ENCODE measurements at regions not wholly inside any gene's neighbourhood (a gene's known extent, or its start where the extent isn't known, plus 50 kb on each side); places are given as distances from the start of the nearest gene placed in this dataset.

DNA sequence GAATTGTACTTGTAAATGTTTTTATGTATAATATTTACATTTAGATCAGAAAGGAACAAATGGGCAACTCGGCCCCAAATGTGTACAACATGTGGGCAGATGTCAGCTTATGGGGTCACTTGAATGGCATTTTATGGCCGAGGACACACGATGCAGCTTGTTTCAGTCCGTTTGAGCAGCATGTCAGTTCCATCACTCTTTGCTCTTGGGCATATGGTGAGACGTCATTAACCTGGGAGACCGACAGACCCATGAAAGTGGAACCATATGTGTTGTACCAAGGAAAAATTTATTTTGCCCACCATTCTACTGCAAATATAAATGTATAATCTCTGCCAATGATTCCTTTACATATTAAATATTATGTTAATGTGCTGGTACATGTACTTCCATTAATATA is 561.9 kb upstream of the SOX9 start:
- no peak for DNase-seq
- H2AK9ac ChIP-seq (replicated peaks; ENCODE audit: low read depth, low read length, poor library complexity) = no peak overlapping the region
- no peaks in the 10 kb centered on the region for H3K9me3 ChIP-seq (ENCODE audit: control insufficient read depth, insufficient read depth, low read length)
- no peak overlapping the region for H3K9ac ChIP-seq (ENCODE audit: low read depth, low read length)
- dilution Hi-C loops (cut with HindIII; ENCODE audit: low sequenced_read_pairs, unreplicated experiment) (no loop called here), intact Hi-C loops (cut with micrococcal nuclease) (no loop called here), in situ Hi-C loops (cut with MboI; ENCODE audit: low sequenced_read_pairs) (no loop called here)
- TF ChIP-seq RAD21 (IDR thresholded peaks at IDR 0.05; ENCODE audit: low read length) (no peak), MXI1 (IDR thresholded peaks at IDR 0.05; ENCODE audit: borderline replicate concordance, low read depth, low read length) (no peak), NFE2L2 (IDR thresholded peaks at IDR 0.05; ENCODE audit: low read depth, low read length) (no peak), SMC3 (IDR thresholded peaks at IDR 0.05; ENCODE audit: low read depth, low read length) (no peak), CHD1 (IDR thresholded peaks at IDR 0.05; ENCODE audit: low read depth, low read length) (no peak), MAZ (IDR thresholded peaks at IDR 0.05; ENCODE audit: borderline replicate concordance, low read depth, low read length) (no peak), RFX5 (IDR thresholded peaks at IDR 0.05; ENCODE audit: low read depth, low read length) (no peak), POLR2A (IDR thresholded peaks at IDR 0.05; ENCODE audit: low read depth, low read length) (no peak), MAFK (IDR thresholded peaks at IDR 0.05; ENCODE audit: low read depth, low read length) (no peak)
- TF ChIP-seq, protein P1, sequence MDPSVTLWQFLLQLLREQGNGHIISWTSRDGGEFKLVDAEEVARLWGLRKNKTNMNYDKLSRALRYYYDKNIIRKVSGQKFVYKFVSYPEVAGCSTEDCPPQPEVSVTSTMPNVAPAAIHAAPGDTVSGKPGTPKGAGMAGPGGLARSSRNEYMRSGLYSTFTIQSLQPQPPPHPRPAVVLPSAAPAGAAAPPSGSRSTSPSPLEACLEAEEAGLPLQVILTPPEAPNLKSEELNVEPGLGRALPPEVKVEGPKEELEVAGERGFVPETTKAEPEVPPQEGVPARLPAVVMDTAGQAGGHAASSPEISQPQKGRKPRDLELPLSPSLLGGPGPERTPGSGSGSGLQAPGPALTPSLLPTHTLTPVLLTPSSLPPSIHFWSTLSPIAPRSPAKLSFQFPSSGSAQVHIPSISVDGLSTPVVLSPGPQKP (IDR thresholded peaks at IDR 0.05; ENCODE audit: borderline replicate concordance, low read depth, low read length) = no peak
- H4K91ac ChIP-seq (ENCODE audit: insufficient read depth, low read depth, low read length) = no peak overlapping the region
- H3K23ac ChIP-seq (ENCODE audit: low read depth, low read length) = no peak overlapping the region
- H4K5ac ChIP-seq (ENCODE audit: low read depth, low read length) = no peak overlapping the region
- no peak overlapping the region for H2BK5ac ChIP-seq (ENCODE audit: low read depth, low read length, poor library complexity, severe bottlenecking)
- no peak overlapping the region for H3K18ac ChIP-seq (ENCODE audit: low read depth, low read length)
- H2BK15ac ChIP-seq (ENCODE audit: low read depth, low read length) = no peak overlapping the region
- no peaks in the 10 kb centered on the region for H3K9me1 ChIP-seq (ENCODE audit: insufficient read depth, low read length)
- no peaks in the 10 kb centered on the region for H3K27me3 ChIP-seq (ENCODE audit: control insufficient read depth, insufficient read depth, low read length)
- CTCF ChIA-PET = interaction anchor here (0.6 kb wide), 1 partner anchor 909 kb away, joined by 5 read pairs; no protein-coding TSS in a partner anchor
- H2AFZ ChIP-seq (replicated peaks; ENCODE audit: low read length, poor library complexity) = no peak overlapping the region
- no peak overlapping the region for H3K4ac ChIP-seq (ENCODE audit: low read depth, low read length)
- no peak overlapping the region for H3K4me2 ChIP-seq (ENCODE audit: low read depth, low read length)
- no peak overlapping the region for H3K14ac ChIP-seq (replicated peaks; ENCODE audit: low read depth, low read length)
- no CpG with 5 or more reads among the region's 6 CpGs for WGBS, 2 experiments (ENCODE audit: extremely low coverage in 2 of 2, insufficient read length in 1 of 2)
- no peak overlapping the region for H3K27ac ChIP-seq (ENCODE audit: insufficient read depth, low read length)
- H3K4me1 ChIP-seq (ENCODE audit: control insufficient read depth, insufficient read depth, low read length) = no peaks in the 10 kb centered on the region
- no TSS peak for BruUV-seq (replicated peaks)
- no peak overlapping the region for H3K4me3 ChIP-seq (ENCODE audit: insufficient read depth, low read depth, low read length)
- no peak overlapping the region for H4K8ac ChIP-seq (ENCODE audit: low read depth in 2 of 2, low read length in 2 of 2)
- POLR2A ChIA-PET (ENCODE audit: unreplicated experiment) = no interaction called here
- no peak overlapping the region for H2BK20ac ChIP-seq (ENCODE audit: low read depth, low read length)
- no peak for ATAC-seq (ENCODE audit: low read depth)
- H3K56ac ChIP-seq (ENCODE audit: extremely low read depth, insufficient read depth, low read length) = no peak overlapping the region
- H4K20me1 ChIP-seq (ENCODE audit: insufficient read depth, low read length) = no peaks in the 10 kb centered on the region
- no peaks in the 10 kb centered on the region for H3K79me1 ChIP-seq (ENCODE audit: low read depth in 1 of 2, low read length in 2 of 2)
- no peak overlapping the region for H2BK120ac ChIP-seq (ENCODE audit: low read depth, low read length)
- H3K36me3 ChIP-seq (ENCODE audit: control insufficient read depth, insufficient read depth, low read length) = no peaks in the 10 kb centered on the region
- no peak overlapping the region for H2AK5ac ChIP-seq (ENCODE audit: low read depth, low read length)

All from IMR-90 (cell line).